HG02759 (cell line): ENCODE measurements at regions not wholly inside any gene's neighbourhood (a gene's known extent, or its start where the extent isn't known, plus 50 kb on each side); places are given as distances from the start of the nearest gene placed in this dataset.

ENCODE experiments used
- ATAC-seq: cut with Tn5 transposase; IDR thresholded peaks from one replicate; pipeline ENCODE4 v1.9.1; 2021; ENCODE audit warnings: mild to moderate bottlenecking, moderate library complexity; ENCODE audit not compliant: unreplicated experiment

DNA sequence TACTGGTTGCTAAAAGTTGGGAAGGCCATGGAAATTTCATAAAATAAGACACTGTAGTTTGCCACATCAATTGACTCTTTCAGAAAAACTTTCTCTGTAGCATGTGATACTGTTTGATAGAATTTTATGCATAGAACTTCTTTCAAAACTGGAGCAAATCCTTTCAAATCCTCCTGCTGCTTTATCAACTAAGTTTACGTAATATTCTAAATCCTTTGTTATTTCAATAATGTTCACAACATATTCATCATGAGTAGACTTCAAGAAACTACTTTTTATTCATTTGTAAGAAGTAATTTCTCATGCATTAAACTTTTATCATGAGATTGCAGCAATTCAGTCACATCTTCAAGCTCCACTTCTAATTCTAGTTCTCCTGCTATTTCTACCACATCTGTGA is 199.3 kb downstream of the PCDH18 start:
- ATAC-seq = no peak

DNA sequence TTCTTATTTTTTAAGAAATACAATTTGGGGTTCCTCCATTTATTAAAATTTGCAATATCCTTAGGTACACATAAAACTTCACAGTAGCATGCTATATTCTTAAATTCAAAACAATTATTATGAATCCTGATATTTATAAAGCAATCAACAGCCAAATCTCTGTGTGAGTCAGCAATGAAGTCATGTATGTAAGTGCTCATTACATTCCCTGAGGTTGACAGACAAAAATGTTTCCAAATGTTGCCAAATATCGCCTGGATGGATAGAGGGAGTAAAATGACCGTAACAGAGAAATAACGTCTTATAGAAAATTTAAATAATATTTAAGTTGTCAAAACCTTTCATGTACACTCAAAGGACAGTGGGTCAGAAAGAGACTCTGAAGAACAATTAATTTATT is 220.0 kb downstream of the PCDH18 start:
- ATAC-seq = no peak

DNA sequence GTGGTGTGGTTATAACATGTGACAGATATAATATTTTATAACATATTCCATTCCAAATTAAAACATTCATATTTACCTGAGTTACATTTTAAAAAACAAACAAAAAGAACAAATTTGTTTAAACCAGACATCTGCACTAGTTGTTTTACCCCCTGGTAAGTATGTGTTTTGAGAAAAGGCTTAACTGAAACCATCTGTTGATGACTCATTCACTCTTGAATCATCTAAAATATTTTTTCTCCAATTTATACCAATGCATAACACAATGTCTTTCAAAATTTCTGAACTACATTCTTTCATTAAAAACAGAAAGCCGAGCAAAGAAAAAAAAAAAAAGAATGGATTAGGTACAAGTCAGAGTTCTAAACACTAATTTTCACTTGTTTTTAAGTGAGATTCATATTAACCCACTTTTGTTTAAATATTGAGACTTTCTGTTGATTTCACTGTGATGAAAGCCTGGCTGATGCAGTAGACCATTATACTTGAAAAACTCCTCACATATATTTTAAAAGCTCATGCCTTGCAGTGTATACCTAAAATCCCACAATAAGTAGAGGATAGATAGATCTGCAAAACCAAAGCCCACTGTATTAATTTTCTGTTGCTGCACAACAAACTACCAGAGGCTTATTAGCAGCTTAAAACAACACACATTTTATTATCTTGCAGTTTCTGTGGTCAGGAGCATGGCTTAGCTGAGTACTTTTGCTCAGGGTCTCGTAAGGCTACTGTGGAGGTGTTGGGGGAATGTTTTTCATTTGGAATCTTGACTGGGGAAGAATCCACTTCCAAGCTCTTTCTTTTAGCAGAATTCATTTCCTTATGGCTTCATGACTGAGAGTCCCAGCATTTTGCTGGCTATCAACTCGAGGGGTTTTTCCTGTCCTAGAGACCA is 221.5 kb downstream of the PCDH18 start:
- no peak for ATAC-seq

DNA sequence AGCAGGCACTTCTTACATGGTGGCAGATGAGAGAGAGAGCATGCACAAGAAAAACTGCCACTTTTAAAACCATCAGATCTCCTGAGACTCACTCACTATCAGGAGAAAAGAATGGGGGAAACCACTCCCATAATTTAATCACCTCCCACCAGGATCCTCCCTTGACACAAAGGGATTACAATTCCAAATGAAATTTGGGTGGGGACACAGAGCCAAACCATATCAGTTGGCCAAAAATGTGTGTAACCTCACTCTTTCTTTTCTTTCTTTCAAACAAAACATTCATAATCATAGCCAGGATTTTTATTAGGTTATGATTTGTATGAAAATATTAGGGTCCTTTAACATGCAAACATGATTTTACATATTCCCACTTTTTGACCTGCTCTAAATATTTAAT is 222.1 kb downstream of the PCDH18 start:
- ATAC-seq = no peak

DNA sequence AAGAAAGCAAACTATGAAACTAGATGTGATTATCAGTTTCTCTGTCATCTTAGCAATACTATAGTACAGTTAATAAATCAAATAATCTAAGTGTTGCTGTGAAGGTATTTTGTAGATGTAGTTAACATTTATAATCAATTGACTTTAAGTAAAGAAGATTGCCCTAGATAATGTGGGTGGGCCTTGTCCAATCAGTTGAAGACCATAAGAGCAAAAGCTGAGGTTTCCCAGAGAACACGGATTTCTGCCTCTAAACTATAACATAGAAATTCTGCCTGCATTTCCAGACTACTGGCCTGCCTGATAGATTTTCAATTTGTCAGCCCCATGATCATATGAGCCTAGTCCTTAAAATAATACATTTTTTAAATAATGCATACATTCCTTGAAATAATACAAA is 222.9 kb downstream of the PCDH18 start:
- ATAC-seq = no peak

DNA sequence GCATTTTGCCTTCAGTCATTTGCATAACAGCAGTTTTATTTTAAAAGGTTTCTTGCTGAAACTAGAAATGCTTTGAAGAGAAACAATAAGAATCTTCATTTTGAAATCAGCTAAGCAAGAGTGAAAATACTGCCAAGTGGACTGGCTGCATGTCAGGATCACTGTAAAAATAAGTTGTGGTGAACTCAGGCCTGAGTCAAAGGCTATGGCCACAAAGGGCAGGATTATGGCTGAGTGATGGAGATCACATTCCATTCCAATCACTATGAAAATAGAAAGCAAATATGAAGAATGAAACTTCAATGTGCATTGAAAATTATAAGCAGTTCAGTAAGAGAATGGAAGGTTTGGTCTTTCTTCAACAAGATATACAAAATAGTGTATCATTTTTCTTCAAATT is 224.5 kb downstream of the PCDH18 start:
- no peak for ATAC-seq

DNA sequence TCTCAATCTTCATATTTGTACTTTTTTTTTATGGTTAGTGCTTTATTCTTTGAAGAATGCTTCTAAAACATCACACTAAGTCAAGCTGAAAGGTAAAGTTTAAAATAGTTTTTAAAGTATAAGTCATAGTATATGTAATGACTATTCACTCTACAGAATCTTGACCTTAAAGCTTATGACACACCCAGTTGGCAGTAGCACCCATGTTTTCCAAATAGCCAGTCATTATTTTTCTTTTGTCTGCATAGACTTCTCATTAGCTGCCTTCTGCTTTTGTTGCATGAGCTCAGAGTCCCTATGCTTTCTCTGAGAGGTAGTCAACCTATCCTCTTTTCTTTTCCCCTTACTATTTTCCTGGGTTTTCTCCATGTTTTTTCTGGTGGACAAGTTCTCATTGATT is 231.5 kb downstream of the PCDH18 start:
- no peak for ATAC-seq

DNA sequence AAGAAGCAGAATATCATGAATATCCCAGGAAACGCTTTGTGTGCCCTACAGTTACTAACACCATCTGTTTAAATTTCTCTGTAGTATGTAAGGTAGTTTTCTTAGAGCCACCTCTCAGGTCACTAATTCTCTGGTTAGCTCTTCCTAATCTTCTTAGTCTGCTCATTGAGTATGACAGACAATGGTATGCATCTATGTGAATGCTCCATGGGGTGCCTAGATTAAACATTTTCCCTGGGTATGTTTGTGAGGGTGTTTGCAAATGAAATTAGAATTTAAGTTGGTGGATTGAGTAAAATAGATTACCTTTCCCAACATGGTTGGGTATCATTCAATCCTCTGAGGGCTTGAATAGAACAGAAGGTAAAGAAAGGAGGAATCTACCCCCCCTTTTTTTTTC is 233.0 kb downstream of the PCDH18 start:
- no peak for ATAC-seq

DNA sequence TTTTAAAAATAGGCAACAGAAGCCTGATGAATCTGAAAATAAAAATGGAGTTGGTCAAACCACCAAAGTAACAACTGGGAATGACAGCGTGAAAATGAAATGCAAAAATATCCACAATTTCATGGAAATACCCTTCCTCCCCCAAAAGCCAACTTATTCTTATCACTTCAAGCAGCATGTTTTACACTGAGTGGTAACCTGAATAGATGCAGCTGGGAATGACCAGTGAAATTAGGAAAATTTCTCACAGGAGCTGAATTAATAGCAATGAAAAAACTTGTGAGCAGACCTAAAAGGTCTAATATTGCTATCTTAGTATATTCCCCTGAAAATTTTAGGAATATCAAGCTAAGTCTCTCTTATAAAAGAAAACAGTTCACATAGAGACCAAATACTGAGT is 239.0 kb downstream of the PCDH18 start:
- ATAC-seq = no peak

DNA sequence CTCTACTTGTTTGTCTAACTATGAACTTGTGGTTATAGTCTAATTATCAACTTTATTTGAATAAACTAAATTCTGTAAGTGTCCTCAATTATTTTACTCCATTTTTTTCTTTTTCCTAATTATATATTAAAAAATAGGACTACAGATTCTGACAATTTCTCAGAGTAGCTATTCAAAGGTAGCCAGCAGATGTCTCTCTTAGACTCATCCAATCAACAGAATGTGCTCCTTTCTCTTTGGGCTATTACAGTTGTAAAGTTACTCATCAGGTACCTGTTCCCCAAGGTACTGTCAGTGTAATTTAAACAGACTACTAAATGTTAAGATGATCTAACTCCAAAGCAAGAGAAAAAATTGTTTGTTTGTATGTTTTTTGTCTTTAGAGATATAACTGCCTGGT is 248.6 kb downstream of the PCDH18 start:
- no peak for ATAC-seq

DNA sequence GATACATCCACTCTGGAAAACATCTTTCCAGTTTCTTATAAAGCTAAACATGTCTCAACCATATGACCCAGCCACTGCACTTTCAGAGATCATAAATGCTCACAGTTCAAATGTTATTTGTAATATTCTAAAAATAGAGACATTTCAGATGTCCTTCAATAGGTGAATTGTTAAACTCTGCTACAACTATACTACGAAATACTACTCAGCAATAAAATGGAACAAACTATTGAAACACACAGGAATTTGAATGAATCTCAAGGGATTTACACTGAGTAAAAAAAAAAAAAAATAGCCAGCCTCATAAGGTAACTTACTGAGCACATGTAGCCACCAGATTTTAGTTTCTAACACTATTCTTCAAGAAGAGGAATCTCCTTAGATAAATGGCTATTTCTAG is 253.9 kb downstream of the PCDH18 start:
- ATAC-seq = no peak

DNA sequence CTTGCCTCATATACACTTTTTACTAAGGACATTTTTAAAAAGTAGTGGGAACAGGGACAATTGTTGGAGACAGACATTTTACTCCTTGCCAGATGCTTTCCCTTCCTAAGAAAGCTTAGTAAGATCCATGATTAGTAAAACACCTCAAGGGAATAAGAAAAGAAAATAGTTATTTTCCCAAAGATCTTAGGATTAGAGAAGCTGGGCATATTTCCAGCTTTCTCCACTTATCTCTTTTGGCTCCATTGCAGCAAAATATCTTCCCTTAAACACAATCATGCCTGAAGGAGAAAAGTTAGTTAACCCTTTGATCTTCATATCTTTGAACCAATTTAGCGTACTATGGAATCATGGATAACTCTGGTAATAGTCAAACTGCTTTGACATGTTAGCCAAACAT is 257.9 kb downstream of the PCDH18 start:
- no peak for ATAC-seq

DNA sequence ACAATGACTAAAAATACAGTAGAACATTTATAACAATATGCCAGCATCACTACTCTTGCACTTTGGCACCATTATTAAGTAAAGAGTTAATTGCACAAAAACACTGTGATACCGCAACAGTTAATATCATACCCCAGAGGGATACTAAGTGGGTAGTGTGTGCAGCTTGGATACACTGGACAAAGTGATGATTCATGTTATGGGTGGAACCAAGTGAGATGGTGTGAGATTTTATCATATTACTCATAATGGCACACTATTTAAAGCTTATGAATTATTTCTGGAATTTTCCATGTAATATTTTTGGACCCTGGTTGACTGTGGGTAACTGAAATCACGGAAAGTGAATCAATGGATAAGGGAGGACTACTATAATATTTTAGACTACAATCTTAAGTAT is 265.3 kb downstream of the PCDH18 start:
- no peak for ATAC-seq

DNA sequence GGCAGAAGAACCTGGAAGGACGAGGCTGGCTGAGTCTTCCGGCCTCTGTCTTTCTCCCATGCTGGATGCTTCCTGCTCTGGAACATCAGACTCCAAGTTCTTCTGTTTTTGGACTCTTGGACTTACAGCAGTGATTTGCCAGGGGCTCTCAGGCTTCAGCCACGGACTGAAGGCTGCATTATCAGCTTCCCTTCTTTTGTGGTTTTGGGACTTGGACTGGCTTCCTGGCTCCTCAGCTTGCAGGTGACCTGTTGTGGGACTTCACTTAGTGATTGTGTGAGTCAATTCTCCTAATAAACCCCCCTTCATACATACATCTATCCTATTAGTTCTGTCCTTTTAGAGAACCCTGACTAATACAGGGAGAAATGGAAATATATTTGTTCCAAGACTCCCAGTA is 265.8 kb downstream of the PCDH18 start:
- ATAC-seq = no peak

DNA sequence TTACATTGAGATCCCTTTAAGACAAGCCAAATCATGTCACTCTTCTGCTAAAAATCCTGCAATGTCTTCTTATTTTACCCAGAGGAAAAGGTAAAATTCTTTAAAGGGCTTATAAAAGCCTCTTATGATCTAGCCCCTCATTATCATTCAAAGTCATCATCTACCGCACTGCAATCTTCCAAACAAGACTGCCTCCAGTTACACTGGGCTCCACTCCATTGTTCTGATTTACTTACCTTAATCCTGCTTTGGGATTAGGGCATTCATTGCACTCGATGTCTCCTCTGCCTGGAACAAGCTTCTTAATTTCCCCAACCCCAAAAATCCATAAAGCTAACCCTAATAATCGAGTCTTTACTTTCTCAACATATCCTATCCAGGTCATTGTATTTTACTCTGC is 269.1 kb downstream of the PCDH18 start:
- ATAC-seq = no peak

DNA sequence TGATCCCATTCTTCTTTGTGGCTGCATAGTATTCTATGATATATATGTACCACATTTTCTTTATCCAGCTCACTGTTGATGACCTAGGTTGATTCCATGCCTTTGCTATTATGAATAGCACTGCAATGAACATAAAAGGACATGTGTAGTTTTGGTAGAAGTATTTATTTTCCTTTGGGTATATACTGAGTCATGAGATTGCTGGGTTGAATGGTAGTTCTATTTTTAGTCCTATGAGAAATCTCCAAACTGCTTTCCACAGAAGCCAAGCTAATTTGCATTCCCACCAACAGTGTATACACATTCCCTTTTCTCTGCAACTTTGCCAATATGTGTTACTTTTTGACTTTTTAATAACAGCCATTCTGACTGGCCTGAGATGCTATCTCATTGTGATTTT is 278.3 kb downstream of the PCDH18 start:
- ATAC-seq = no peak

DNA sequence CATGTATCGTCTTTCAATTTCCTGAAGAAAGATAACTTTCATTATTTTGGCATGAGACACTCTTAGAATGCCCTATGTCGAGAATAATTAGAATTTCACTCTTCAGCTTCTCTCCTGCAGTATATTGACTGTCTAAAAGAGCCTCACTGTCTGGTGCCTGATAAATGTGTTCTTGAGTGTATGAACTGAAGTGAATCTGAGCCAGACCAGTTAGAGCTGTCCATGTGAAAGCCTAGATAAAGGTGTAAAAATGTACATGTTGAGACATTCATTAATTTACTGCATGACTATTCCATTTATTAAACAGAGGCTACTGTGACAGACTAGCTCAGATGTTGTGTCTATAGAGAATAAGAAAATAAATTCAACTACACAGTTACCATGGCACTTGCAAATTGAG is 283.2 kb downstream of the PCDH18 start:
- ATAC-seq = no peak

DNA sequence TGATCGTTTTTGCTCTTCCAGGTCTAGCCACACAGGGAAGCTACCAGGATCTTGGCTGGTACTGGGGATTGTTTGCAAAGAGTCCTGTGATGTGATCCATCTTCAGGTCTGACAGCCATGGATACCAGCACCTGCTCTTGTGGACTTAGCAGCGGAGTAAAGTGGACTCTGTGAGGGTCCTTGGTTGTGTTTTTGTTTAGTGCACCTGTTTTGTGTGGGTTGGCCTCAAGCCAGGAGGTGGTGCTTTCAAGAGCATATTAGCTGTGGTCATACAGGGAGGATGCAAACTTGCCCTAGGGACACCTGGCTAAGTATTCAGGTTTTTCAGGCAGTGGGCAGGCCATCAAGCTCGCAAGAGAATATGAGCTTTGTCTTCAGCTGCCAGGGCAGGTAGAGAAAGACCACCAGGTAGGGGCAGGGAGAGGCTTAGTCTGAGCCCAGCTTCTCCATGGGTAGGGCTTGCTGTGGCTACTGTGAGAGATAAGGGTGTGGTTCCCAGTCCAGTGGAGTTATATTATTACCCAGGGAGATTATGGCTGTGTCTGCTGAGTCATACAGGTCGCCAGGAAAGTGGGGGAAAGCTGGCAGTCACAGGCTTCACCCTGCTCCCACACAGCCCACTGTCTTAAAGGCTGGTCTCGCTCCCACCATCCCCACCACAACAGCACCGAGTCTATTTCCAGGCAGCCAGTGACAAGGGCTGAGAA is 293.7 kb downstream of the PCDH18 start:
- ATAC-seq = no peak

DNA sequence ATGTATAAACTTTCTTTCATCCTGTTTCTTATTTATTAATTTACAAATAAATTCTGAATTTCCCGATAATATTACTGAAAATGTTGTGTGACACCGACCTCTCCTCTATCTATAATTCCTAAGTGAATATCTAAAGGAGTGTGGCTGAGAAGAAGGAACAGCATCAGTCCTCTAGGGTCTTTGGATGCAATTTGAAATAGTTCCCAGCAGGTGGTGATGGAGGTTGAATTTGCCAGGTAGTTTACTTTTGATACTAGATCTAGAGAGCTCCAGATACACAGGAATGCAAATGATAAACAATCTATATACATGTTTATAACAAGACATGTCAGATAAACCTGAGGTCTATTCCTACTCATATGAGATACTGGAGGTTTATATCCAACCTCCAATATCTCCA is 305.4 kb downstream of the PCDH18 start:
- no peak for ATAC-seq

DNA sequence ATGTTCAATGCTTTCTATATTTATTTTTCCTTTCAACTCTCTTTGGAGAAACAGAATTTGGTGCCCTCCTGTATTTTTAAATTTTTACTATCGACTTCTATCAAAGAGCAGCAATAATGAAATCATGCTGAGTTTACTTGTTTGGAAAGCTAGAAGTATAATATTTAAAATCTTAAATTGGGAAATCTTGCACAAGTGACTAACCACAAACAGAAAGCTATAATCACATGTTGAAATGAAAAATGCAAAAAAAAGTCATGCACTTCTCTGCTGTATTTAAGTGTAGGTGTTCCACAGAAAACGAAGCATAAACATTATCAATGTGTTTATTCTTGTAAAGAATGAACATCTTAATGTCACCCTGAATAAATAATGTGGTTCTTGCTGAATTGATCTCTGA is 306.1 kb downstream of the PCDH18 start:
- ATAC-seq = no peak

DNA sequence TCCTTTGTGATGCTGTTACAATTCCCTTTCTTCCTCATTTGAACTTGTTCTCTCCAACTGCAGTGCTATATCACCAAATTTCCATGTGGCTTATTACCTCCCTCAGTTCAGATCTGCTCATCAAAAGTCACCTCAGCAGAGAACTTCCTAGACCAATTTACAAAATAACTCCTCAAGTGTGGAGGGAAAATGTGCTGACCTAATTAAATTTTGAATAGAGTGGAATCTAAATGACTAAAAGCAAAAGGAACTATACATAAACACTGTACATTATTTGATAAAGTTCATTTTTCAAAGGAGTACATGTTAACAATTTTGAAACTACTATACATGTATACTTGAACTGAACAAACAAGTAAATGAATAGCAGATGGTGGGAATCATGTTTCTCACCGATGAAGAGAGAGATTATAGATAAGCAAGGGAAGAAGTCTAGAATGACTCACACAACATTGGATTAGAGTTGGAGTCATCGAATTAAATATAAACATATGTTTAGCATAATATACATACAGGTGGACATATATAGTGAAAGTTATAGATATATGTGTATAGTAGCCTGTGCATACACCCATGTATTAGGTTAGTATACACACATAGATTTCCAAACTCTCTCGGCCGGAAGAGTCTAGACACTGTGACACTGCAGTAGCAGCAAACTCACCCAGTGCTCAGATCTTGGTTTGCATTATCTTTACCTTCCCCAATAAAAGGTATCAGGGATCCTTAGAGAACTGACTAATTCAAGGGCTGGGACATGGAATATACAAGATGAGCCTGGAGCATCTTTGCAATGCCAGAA is 318.7 kb downstream of the PCDH18 start:
- ATAC-seq = no peak

DNA sequence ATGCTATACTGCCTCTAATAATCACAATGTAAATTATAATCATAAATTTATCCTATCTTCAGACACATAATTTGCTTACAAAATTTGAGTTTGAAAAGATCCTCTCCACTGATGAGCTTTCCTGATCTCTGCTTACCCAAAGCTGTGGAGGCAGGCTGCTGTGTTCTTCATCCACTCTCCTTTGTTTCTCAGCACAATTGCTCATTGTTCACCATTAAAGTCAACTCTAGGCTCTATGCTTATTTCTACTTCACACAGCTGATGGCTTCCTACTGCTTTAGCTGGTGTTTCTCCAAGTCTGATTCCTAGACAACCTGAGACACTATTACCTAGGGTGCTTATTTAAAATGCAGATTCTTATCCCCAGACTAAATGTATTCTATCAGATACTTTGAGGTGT is 319.7 kb downstream of the PCDH18 start:
- no peak for ATAC-seq
